Stimulated activated effector memory CD8-positive, alpha-beta T cell treated with anti-CD3 and anti-CD28 coated beads, Interleukin-12 subunit alpha, Interleukin-12 subunit beta, amount 100 ng/mL, for 72 hours (primary cell): ENCODE measurements at regions not wholly inside any gene's neighbourhood (a gene's known extent, or its start where the extent isn't known, plus 50 kb on each side); places are given as distances from the start of the nearest gene placed in this dataset.

Experiments used
- ATAC-seq: fragments of 150-1000 bp; cut with Tn5 transposase; 2 replicates; pipeline ENCODE4 v1.10.0; 2021
- DNase-seq, 2 donors: peaks; one replicate each; pipeline ENCODE4 v3.0.0; 2021 to 2022; ENCODE audit warnings: low spot score in 2 of 2
- H3K27ac Mint-ChIP-seq: one replicate; pipeline ENCODE4 v1.8.0; 2022; ENCODE audit warnings: mild to moderate bottlenecking, mixed read lengths
- H3K36me3 Mint-ChIP-seq: one replicate; pipeline ENCODE4 v1.8.0; 2022; ENCODE audit warnings: mild to moderate bottlenecking, mixed read lengths
- H3K4me1 Mint-ChIP-seq: one replicate; pipeline ENCODE4 v1.8.0; 2022; ENCODE audit warnings: mixed read lengths
- H3K4me3 Mint-ChIP-seq: one replicate; pipeline ENCODE4 v1.8.0; 2022; ENCODE audit warnings: mild to moderate bottlenecking, mixed read lengths
- H3K9me3 Mint-ChIP-seq: one replicate; pipeline ENCODE4 v1.8.0; 2022; ENCODE audit warnings: mixed read lengths

DNA sequence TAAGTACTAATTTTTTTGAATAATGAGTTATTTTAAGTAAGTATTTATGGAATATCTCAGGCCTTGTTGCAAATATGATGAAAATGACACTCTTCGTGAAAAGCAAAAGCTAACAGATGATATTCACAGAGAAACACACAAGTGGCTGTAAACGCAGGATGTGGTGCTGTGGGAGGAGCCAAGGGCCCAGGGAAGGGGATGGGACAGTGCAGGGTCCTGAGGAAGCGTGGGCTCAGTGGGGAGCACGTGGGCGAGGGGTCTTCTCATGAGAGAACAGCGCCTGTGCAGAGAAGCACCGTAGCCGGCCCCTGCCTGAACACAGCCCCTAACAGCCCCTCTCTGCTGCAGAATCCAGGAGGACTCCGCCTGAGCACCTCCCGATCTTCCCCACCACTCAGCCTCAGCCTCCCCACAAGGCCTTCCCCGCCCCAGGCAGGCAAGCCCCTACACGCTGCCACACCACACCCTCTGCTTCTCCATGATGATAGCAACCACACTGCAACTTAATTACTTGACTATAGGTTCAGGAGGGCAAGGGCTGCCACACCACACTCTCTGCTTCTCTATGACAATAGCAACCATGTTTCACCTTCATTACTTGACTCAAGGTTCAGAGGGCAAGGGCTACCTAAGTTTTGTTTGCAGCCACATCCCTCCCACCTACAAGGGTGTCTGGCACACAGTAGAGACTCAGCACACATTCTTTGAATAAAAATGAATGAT is 152.6 kb upstream of the RNF32 start:
- H3K4me3 Mint-ChIP-seq: no peak overlapping the region
- H3K9me3 Mint-ChIP-seq: no peaks in the 10 kb centered on the region
- H3K4me1 Mint-ChIP-seq: no peaks in the 10 kb centered on the region
- H3K36me3 Mint-ChIP-seq: no peaks in the 10 kb centered on the region
- DNase-seq (no peak), ATAC-seq (peak; percentile 21)
- H3K27ac Mint-ChIP-seq: no peak overlapping the region

DNA sequence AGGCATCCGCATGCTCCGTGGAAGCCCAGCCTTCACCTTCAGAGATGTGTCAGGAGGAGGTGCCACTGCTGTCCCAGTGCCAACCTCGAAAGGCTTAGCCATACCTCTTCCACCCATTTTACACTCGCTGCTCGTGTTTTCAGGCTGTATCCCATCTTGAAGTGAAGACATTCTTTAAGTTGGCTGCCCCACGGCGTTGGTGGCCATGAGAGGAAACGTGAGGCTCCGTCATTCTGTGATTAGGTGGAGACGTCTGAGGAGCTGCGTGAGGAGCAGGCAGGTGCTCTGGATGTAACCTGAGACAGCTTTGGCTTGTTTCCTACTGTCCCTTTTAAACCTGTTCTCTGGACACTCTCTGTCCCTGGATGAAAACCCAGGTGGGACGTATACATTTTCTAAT is 159.9 kb upstream of the RNF32 start:
- no peaks in the 10 kb centered on the region for H3K36me3 Mint-ChIP-seq
- DNase-seq (no peak), ATAC-seq (no peak)
- H3K4me3 Mint-ChIP-seq: no peak overlapping the region
- H3K4me1 Mint-ChIP-seq: no peaks in the 10 kb centered on the region
- H3K9me3 Mint-ChIP-seq: no peaks in the 10 kb centered on the region
- no peak overlapping the region for H3K27ac Mint-ChIP-seq

DNA sequence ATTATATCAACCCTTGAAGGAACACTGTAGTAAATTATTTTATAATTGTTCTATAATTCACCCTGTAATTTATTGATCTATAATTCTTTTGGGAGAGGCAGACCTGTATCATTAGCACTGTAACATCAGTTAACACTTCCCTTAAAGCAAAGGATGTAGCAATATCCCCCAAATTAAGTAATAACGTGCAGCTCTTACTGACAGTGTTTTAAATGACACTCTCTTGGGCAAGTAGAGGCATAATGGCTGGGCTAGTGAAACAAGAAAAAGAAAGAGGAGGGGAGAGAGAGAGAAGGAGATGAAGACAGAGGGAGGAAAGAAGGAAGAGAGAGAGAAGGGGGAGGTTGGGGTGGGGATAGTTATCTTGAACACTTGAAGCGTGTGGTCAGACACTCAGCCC is 161.0 kb upstream of the RNF32 start:
- no peaks in the 10 kb centered on the region for H3K9me3 Mint-ChIP-seq
- no peak overlapping the region for H3K4me3 Mint-ChIP-seq
- DNase-seq (no peak), ATAC-seq (no peak)
- peaks cover 5% of the 10 kb centered on the region for H3K4me1 Mint-ChIP-seq
- no peaks in the 10 kb centered on the region for H3K36me3 Mint-ChIP-seq
- no peak overlapping the region for H3K27ac Mint-ChIP-seq

DNA sequence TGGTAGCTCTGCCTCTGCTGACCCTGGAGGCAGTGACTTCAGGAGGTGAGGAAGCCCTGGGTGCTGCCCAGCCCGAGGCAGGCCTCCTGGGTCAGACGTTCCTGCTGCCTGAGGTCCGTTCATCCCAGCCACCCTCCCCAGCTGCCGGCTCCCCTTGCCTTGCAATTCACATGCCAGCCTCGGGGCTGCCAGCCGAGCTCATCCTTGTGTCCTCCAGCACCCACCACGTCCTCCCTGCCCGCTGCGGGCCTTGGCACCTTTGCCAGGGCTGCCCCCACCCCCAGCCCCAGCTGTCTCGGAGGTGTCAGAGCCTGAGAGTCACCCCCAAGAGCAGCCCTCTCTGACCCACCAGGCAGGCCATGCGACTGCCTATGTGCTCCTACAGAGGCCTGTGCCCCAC is 162.1 kb upstream of the RNF32 start:
- Mint-ChIP-seq H3K36me3 (no peaks in the 10 kb centered on the region), H3K4me1 (peaks cover 5% of the 10 kb centered on the region), H3K4me3 (no peak overlapping the region), H3K9me3 (no peaks in the 10 kb centered on the region), H3K27ac (no peak overlapping the region)
- no peak for DNase-seq
- ATAC-seq: no peak

DNA sequence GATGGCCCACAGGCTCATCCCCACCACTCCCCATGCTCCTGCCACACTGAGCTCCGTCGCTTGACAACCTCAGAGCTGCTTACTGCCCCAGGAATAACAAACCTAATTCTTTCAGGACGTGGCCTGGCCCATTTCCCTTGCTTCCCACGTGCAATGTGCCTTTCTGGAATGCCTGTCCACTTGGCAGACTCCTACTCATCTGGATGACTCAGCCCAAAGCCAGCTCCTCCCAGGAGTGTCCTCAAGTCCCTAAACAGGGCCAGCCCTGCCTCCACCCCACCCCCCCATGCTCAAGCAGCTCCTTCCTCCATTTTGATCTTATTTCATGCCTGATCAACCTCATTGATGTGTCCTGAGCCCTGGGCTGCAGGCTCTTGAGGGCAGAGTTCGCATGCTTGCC is 164.9 kb upstream of the RNF32 start:
- Mint-ChIP-seq H3K27ac (no peak overlapping the region), H3K4me1 (peaks cover 5% of the 10 kb centered on the region), H3K4me3 (no peak overlapping the region), H3K36me3 (peaks cover 5% of the 10 kb centered on the region), H3K9me3 (no peaks in the 10 kb centered on the region)
- ATAC-seq (no peak), DNase-seq (no peak)

DNA sequence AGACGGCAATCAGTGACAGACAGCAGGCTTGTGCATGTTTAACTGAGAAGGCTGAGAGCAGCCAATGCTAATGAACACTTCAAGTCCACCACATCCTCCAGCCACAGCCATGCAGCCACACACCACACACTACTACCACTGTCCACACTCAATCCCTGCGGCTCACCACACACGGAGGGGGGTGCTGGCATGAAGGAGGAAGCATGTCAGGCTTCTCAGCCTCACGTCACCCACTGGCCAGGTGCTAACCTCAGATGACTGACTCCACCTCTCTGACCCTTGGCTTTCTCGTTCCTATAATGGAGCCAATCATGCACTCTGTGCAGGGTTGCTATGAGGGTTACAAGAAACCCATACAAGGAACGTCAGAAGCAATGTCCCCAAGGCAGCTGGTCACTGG is 165.4 kb upstream of the RNF32 start:
- peak; percentile 47 for ATAC-seq
- Mint-ChIP-seq H3K9me3 (no peaks in the 10 kb centered on the region), H3K4me1 (peaks cover 5% of the 10 kb centered on the region), H3K4me3 (no peak overlapping the region), H3K27ac (no peak overlapping the region), H3K36me3 (peaks cover 5% of the 10 kb centered on the region)
- DNase-seq: no peak

DNA sequence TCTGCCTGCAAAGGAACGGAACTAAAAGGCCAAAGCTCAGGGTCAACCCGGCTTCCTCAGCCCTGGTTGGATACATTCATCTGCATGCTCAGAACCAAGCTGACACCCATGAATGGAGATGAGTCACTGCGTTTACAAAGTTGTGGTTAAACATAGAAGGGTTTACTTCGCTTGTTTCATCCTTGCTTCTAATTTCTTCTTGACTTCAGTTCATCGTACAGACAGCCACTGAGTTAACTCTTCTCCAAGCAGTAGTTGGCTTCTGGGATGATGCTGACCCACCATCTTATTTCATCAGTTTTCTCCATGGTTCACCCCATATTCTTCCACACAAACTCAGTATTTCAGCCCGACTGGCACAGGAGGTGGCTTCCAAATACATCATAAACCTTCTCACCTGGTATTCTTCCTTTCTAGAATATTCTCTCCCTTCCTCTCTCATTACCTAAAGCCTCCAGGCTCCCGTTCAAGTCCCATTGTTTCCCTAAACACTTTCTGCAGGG is 166.3 kb upstream of the RNF32 start:
- H3K27ac Mint-ChIP-seq: no peak overlapping the region
- DNase-seq (no peak), ATAC-seq (peak; percentile 62)
- no peaks in the 10 kb centered on the region for H3K9me3 Mint-ChIP-seq
- no peak overlapping the region for H3K4me3 Mint-ChIP-seq
- H3K36me3 Mint-ChIP-seq: peaks cover 5% of the 10 kb centered on the region
- peaks cover 5% of the 10 kb centered on the region for H3K4me1 Mint-ChIP-seq

DNA sequence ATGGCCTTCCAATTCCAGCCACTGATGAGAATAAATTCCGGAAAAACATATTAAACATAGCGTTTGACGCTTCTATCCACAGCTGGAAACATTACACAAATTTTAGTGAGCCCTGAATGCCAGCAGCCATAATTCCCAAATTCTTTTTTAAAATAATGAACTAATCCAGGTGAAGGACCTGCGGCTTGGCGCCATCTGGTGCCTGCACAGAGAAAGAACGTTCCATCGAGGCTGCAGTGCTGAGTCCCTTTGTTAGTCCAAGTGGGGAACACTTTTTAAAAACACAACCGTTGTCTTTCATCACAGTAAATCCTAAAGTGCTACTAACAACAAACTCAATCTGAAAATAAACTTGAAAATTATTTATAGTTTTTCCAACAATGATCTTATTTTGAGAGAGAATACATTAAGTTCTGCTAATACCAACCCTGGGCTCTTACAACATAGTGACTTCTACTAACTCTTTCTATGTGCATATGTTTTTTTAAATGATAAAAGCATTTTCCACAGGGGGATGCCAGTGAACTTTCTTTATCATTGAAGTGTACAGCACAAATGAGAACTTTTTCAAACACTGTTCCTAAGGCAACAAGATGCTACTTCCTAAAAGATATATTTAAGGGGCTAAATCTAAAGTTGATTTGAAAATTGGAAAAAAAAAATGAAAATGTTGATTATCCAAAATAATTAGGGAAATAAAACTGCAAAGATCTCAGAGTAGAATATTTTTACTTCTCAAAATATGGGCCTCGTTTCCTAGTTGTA is 166.9 kb upstream of the RNF32 start:
- ATAC-seq (no peak), DNase-seq (no peak)
- Mint-ChIP-seq H3K36me3 (peaks cover 5% of the 10 kb centered on the region), H3K4me1 (peaks cover 5% of the 10 kb centered on the region), H3K27ac (no peak overlapping the region), H3K9me3 (no peaks in the 10 kb centered on the region), H3K4me3 (no peak overlapping the region)

DNA sequence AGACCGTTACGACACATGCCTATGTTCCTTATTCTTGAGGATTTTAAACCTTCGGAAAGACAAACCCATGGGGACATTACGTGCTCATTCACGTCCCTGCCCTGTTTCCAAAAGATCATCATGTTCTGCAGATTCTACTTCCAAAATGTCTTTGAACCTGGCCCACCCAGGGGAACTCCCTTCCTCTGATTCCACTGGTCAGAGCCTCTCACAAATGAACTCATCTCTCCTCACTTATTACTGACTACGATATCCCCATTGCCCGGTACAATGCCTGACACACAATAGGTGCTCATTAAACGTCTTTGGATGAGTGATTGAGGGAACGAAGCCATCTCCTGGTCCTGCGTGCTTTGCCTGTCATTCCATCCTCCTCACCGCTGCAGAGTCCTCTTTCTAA is 168.3 kb upstream of the RNF32 start:
- DNase-seq (no peak), ATAC-seq (no peak)
- peaks cover 5% of the 10 kb centered on the region for H3K4me1 Mint-ChIP-seq
- H3K27ac Mint-ChIP-seq: no peak overlapping the region
- no peaks in the 10 kb centered on the region for H3K9me3 Mint-ChIP-seq
- H3K36me3 Mint-ChIP-seq: peaks cover 5% of the 10 kb centered on the region
- H3K4me3 Mint-ChIP-seq: no peak overlapping the region

DNA sequence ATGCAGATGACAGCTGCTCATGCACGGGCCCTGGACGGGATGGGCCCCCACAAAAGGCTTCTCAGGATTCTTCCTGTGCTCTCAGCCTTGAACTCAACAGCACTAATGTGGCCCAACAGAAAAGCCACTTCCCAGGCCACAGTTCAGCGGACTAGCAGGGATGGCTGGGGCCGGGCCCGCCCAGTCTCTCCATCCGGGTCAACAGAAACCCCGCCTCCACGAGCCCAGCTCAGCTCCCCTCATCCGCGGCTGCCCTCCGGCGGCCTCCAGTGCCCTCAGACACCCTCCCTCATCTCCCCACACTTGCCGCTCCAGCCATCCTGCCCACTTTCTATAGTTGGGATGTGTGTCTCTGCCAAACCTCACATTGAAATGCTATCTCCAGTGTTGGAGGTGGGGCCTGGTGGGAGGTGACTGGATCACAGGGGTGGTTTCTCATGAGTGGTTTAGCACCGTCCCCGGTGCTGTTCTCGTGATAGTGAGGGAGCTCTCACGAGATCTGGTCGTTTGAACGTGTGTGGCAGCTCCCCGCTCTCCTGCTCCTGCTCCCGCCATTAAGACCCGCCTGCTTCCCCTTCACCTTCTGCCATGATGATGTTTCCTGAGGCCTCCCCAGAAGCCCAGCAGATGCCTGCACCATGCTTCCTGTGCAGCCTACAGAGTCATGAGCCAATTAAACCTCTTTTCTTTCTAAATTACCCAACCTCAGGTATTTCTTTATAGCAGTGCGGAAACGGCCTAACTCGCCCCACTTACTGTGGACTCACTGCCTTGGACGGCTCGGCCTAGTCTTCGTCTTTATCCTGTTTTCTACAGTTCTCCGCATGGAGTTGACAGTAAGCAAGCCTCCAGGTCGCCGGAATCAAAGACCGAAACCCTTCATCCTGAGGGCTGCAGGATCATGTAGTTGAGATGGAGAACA is 169.9 kb upstream of the RNF32 start:
- Mint-ChIP-seq H3K4me1 (peaks cover 5% of the 10 kb centered on the region), H3K4me3 (no peak overlapping the region), H3K27ac (no peak overlapping the region), H3K9me3 (no peaks in the 10 kb centered on the region), H3K36me3 (peaks cover 5% of the 10 kb centered on the region)
- DNase-seq: no peak
- ATAC-seq: no peak

DNA sequence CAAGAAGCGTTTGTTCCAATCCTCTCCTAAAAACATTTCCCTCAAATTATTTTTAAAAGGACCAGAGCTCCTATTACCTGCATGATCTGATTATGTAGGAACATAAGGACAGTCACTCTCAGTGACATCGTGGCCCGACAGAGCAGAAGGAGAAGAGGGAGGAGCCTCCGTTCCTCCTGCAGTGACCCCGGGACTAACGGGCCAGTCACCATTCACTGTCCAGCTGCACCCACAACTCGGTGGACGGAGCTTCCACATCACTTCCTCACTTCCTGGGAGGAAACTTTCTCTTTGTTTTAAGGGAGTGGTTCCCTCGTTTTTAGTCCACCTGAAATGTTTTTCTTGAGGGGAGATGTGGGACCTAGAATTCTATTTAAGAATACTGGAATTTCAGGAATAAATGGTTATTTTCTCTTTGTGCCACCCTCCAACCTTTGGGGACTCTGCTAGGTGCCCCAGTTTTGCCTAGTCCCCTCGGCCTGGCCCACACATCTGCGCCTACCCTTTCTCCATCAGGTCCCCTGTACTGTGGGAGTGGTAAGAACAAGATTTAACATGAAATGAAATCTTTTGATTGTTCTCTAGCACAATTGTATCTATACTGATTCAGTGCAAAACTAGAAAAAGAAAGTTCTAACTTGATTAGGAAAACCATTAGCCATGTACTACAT is 173.5 kb upstream of the RNF32 start:
- Mint-ChIP-seq H3K27ac (no peak overlapping the region), H3K36me3 (peaks cover 5% of the 10 kb centered on the region), H3K4me1 (no peaks in the 10 kb centered on the region), H3K4me3 (no peak overlapping the region), H3K9me3 (no peaks in the 10 kb centered on the region)
- no peak for DNase-seq
- no peak for ATAC-seq

DNA sequence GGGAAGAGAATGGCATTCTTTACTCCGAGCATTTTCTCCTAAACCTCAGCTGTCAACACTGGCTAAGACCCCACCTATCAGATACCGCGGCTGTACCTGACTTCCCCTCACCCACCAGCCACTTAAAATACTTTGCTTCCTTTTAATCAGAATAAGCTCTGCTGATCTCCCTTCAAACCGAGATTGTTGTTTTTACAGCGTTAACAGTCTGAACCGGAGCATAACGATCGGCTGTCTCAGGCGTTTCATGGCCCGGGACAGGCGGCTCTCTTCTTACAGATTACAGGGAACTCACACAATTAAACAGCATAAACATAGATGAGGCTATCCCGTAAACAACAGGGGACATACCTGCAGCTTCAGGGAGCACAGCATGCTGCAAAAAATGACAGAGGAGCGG is 174.3 kb upstream of the RNF32 start:
- Mint-ChIP-seq H3K27ac (no peak overlapping the region), H3K4me1 (no peaks in the 10 kb centered on the region), H3K36me3 (peaks cover 5% of the 10 kb centered on the region), H3K4me3 (no peak overlapping the region), H3K9me3 (no peaks in the 10 kb centered on the region)
- ATAC-seq (no peak), DNase-seq (no peak)

DNA sequence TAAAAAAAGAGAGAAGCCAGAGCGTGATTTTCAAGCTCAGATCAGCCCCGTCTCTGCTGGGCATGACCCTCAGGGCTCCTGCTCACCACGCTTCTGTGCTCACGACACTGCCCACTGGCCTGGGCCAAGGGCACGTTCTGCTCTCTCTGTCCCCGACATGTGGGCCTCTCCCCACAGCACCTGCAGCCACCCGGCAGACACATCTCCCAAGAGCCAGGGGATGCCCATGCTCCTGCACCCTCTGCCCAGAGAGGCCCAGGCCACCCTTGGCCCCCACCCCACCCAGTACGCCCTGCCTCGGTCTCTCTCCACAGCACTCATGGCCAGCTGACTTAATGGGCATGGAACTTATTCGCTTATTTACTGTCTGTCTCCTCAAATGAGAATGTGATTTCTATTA is 175.4 kb upstream of the RNF32 start:
- no peak overlapping the region for H3K27ac Mint-ChIP-seq
- H3K36me3 Mint-ChIP-seq: no peaks in the 10 kb centered on the region
- DNase-seq (no peak), ATAC-seq (no peak)
- no peaks in the 10 kb centered on the region for H3K9me3 Mint-ChIP-seq
- H3K4me3 Mint-ChIP-seq: no peak overlapping the region
- no peaks in the 10 kb centered on the region for H3K4me1 Mint-ChIP-seq

DNA sequence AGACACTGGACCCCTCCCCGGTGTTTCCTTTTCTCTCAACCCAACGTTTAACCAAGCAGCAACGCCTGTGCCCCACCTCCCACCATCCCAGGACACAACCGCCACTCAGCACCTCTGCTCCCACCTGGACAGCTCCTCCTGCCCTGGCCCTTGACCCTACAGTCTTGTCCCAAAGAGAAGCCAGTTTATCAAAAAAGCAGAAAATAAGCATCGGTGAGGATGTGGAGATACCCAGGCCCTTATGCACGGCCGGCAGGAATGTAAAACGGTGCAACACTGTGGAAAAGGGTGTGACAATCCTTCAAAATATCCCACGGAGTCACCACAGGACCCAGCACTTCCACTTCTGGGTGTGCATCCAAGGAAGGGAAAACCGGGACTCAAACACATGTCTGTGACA is 176.2 kb upstream of the RNF32 start:
- Mint-ChIP-seq H3K4me1 (no peaks in the 10 kb centered on the region), H3K27ac (no peak overlapping the region), H3K9me3 (no peaks in the 10 kb centered on the region), H3K4me3 (no peak overlapping the region), H3K36me3 (no peaks in the 10 kb centered on the region)
- ATAC-seq (no peak), DNase-seq (no peak)

DNA sequence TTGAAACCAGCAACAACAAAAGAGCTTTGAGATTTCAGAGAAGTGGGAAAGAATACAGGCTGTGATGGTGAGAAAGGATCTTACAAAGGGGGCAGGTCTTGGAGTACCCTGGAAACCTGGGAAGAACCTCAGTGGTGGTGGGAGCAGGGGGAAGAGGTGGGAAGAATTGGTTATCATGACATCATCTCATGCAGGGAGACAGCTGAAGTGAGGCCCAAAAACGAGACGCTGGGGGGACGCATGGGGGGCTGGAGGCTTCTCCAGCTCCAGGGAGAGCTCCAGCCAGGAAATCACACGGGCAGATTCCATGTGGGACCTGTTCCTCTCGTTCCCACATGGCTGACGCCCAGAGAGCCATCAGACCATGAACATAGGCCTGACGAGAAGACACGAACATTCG is 177.3 kb upstream of the RNF32 start:
- Mint-ChIP-seq H3K27ac (no peak overlapping the region), H3K9me3 (no peaks in the 10 kb centered on the region), H3K36me3 (peaks cover 4% of the 10 kb centered on the region), H3K4me3 (no peak overlapping the region), H3K4me1 (no peaks in the 10 kb centered on the region)
- ATAC-seq (no peak), DNase-seq (no peak)
